ENCODE measurements at regions not wholly inside any gene's neighbourhood (a gene's known extent, or its start where the extent isn't known, plus 50 kb on each side); places are given as distances from the start of the nearest gene placed in this dataset.

DNA sequence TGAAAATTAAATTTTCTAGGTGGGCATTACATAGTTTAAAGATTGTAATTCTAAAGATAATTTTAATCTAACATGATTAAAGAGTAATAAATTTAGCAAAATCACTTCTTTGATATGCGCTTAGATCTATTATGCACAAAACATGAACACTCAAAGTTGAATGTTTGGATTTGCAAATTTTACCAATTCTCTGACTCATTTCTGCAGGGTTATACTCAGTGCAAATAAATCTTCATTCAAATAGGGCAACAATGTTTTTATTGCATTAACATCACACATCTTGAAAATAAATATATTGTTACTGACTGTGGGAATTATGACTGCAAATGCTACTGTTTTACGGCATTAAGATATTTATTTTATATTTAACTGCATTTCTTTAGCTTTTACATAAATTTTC, 110.7 kb downstream of the OGFRL1 start:
- DNase-seq = no peak

DNA sequence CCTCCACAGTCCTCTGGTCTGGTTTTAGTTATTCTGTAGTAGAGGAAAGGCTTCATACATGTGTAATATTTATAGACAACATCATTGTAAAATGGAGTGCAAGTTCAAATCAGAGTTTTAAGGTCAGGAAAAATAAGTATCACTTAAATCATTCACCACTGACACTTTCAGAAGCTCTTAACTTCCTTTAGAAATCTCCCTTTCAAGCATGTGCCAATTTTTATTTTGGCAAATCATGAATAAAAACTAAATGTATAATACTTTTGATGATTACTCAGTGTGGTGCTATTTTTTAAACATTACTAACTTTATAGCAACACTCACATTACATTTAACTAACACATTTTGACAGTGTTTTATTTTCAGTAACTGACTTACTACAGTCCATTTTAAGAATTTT, 112.2 kb downstream of the OGFRL1 start:
- DNase-seq = no peak

- DNase-seq = no peak
Measured at GRCh38 chr6:71402096-71402495, 113.5 kb downstream of the OGFRL1 start.

GRCh38 chr6:71403422-71404134, 115.0 kb downstream of the OGFRL1 start:
- no peak for DNase-seq

- DNase-seq = no peak
Measured at GRCh38 chr6:71404145-71404966, 115.7 kb downstream of the OGFRL1 start.

GRCh38 chr6:71404967-71405278, 116.3 kb downstream of the OGFRL1 start:
- DNase-seq = no peak

- no peak for DNase-seq
Measured at GRCh38 chr6:71405416-71405815, 116.8 kb downstream of the OGFRL1 start.

GRCh38 chr6:71406865-71407860, 118.6 kb downstream of the OGFRL1 start:
- no peak for DNase-seq

GRCh38 chr6:71408787-71409723, 120.4 kb downstream of the OGFRL1 start:
- no peak for DNase-seq

- no peak for DNase-seq
Measured at GRCh38 chr6:71410164-71410566, 121.6 kb downstream of the OGFRL1 start.

DNA sequence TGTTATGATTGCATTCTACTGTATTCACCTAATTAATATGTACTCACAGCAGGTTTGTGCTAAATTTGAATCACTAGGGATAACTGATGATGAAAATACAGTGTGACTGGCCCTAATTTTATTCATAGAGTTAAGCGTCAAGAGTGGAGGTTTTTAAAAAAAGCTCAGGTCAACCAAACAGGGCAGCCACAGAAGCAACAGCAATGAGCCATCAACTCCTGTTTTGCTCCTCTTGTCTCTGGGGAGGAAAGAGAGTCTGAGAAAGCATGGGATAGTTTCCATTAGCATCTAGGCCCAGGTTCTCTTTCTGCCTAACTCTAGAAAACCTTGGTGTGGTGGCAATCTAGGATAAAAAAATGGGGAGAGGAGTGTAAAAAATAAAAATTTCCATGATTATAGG, 122.1 kb downstream of the OGFRL1 start:
- no peak for DNase-seq

DNA sequence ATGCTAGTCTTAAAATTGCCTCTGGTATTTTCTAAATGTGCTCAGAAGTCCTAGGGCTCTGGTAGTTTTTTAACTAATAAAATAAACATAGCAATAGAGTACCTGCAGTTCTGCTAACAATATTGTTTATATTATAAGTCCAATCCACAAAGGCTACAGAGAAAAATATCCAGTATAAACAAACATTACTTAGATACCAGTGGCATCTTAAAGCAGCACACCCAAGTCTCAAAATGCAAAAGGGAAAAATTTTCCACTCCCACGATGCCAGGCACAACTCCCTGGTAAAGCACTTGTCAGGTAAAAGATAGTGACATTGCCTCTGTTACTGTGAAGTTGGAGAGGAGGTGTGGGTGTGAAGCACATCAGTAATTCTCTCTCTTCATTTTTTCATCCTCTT, 123.3 kb downstream of the OGFRL1 start:
- no peak for DNase-seq

DNA sequence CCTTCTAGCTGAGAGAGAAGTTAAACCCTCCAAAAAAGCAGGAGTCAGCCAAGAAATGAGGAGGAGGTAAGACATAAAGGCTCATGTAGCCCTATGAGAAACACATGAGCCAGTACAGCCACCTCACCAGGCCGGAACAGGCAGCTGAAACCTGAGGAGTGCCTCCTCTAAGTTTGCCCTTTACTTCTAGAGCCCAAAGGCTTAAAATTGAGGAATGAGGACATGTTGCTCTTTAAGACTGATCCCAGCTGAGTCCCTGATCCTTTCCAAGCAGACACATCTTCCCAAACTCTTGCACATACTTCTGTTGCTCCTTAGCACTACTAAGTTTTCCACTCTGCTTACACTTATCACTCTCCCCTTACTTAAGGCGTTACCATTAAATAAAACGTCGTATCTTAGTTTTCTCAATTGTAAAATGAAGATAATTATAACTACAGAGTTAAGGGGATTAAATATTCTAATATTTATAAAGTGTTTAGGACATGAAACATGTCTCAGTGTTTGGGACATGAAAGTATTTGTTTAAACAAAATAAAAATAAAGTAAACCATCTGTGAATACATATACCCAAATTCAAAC, 124.0 kb downstream of the OGFRL1 start:
- no peak for DNase-seq

DNA sequence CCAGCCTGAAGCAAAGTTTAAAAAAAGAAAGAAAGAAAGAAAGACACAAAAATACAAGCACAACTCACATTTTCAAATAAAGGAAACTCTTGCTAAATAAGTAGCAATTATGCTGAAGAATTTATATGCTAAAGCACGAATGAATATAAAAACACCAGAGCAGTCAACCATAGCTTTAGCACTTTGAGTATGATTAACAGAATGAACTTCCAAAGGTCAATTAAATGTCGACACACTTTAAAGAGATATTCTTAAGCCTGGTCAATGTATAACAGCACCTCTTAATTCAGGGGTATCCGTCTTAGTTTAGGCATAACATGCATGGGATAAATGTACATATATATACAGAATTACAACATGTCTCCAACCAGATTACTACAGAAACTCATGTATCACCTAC, 125.9 kb downstream of the OGFRL1 start:
- no peak for DNase-seq

DNA sequence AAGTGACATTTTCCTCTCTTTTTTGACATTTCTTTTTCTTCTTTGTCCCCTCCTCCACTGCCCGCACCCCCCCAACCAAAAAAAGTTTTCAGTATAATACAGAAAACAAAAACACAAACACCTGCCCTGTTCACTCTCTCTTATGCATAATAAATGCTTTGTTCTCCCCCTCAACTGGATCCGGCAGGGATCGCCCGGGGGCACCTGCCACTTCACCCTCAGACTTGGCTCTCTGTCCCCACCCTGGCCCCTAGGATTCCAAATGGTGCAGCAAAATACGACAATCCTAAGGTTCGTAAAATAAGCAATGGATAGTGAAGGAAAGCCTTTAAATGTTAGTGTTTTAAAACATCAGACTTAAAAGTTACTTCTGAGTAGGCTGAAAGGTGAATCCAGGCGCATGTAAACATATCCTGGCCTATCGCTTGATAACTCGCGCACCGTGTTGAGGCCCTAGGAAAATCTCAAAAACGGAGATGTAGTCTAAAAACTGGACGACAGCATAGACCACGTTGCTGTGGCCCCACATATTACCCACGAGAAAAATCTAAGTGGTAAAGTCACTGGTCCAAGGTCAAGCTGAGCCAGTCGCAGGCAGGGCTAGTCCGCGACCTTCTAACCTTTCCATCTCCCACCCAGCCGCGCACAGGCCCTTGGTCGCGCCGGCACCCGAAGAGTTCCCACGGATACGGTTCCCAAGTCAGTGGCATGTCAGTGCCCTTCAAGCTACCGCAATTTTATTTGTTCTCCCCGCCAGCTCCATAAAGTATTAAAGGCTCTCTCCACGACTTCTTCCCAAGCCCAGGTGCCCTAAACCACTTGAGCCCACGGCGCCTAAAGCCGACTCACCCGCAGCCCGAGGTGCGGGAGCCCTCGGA, 130.8 kb downstream of the OGFRL1 start:
- no peak for DNase-seq

DNA sequence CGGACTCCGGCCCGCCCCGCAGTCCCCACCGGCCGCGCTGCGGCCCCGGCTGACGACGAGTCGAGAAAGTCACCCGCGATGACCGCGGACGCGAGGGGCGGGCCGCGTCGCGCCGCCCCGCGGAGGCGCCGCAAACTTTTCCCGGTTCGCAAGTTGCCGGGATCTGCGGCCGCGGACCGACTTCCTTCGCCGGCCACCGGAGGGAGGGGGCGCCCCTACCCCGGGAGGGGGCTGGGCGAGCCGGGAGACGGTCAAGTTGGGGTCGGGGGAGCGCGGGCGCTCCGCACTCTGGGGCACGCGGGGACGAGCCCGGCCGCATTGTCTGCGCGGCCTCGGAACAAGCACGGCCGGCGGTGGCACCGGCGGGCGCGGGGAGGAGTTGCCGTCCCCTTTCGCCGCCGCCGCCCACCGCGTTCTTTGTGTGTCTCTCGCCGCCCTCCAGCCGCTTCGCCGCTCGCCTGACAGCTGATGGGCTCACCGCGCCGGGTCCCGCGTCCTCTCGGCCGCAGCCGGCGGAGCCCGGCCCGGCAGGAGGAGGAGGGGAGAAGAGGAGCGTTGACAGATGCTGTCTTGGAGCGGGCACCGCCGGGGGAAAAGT, 131.6 kb downstream of the OGFRL1 start:
- no peak for DNase-seq

GRCh38 chr6:71420693-71421328, 132.2 kb downstream of the OGFRL1 start:
- DNase-seq = peak; percentile 96

DNA sequence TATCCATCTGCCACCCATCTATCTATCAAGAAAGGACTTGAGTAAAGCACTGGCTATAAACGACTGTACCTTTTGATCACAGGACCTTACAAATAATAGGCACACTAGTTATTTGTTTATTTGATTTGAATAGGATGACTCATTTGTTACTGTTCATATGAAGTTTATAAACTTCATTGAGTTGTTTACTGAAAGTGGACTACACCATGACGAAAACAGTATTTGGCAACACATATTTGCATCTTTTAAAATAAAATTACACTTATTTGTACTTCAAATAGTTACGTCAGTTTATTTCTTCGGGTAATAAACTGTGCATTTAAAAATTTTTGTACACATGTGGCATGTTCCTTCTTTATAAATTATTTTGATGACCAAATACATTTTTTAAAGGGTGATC, 133.0 kb downstream of the OGFRL1 start:
- no peak for DNase-seq

GRCh38 chr6:71430018-71430417, 141.4 kb downstream of the OGFRL1 start:
- no peak for DNase-seq

GRCh38 chr6:71433441-71433840, 144.8 kb downstream of the OGFRL1 start:
- DNase-seq = no peak

All from retina (tissue), 1 donor.